ENCODE measurements at regions not wholly inside any gene's neighbourhood (a gene's known extent, or its start where the extent isn't known, plus 50 kb on each side); places are given as distances from the start of the nearest gene placed in this dataset.

DNA sequence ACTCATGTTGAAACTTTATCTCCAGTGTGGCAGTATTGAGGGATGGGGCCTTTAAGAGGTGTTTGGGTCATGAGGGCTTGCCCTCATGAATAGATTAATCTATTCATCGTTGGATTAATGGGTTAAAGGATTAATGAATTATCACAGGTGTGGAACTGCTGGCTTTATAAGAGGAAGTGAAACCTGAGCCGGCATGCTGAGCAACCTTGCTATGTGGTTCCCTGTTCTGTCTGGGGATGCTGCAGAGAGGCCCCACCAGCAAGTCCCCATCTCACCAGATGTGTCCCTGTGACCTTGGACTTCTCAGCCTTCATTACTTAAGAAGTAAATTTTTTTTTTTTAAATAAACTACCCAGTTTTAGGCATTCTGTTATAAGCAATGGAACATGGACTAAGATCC lies 109.6 kb downstream of the DYRK2 start (continued):
- TF ChIP-seq ZNF580 (tag by site-specific recombination; IDR thresholded peaks at IDR 0.05): no peak
- TF ChIP-seq, protein P1, sequence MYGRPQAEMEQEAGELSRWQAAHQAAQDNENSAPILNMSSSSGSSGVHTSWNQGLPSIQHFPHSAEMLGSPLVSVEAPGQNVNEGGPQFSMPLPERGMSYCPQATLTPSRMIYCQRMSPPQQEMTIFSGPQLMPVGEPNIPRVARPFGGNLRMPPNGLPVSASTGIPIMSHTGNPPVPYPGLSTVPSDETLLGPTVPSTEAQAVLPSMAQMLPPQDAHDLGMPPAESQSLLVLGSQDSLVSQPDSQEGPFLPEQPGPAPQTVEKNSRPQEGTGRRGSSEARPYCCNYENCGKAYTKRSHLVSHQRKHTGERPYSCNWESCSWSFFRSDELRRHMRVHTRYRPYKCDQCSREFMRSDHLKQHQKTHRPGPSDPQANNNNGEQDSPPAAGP (tag by site-specific recombination; IDR thresholded peaks at IDR 0.05): no peak
- TF ChIP-seq ZNF366 (tag by site-specific recombination; conservative IDR thresholded peaks at IDR 0.05): no peak
- no peak for TF ChIP-seq ZNF548 (tag by site-specific recombination; IDR thresholded peaks at IDR 0.05)

- Histone ChIP-seq H3K9me3 (ENCODE audit: control insufficient read depth, insufficient read depth, low read depth, low read length) (no peaks in the 10 kb centered on the region), H3K27ac (ENCODE audit: extremely low read depth, low read depth, low read length) (no peak overlapping the region), H3K4me3 (ENCODE audit: low read depth, low read length) (no peak overlapping the region), H3K4me1 (ENCODE audit: control insufficient read depth, insufficient read depth, low read length) (no peaks in the 10 kb centered on the region), H3K36me3 (ENCODE audit: control insufficient read depth in 2 of 2, insufficient read depth in 1 of 2, low read length in 2 of 2) (no peaks in the 10 kb centered on the region)
- no peak for TF ChIP-seq ZNF792 (tag by site-specific recombination; IDR thresholded peaks at IDR 0.05)
- TF ChIP-seq ZNF843 (tag by site-specific recombination; IDR thresholded peaks at IDR 0.05): no peak
- no peak for TF ChIP-seq ZNF514 (tag by site-specific recombination; IDR thresholded peaks at IDR 0.05)
- TF ChIP-seq HOXD13 (CRISPR knock-in tag; IDR thresholded peaks at IDR 0.05; ENCODE audit: borderline replicate concordance): no peak
- TF ChIP-seq ZNF501 (tag by site-specific recombination; IDR thresholded peaks at IDR 0.05): no peak
- no peak for TF ChIP-seq ZSCAN30 (tag by site-specific recombination; IDR thresholded peaks at IDR 0.05)
- no peak for TF ChIP-seq ZNF768 (tag by site-specific recombination; IDR thresholded peaks at IDR 0.05)
- TF ChIP-seq TRIM28 (IDR thresholded peaks at IDR 0.05; ENCODE audit: borderline replicate concordance, low read length): no peak
- TF ChIP-seq ZNF391 (tag by site-specific recombination; IDR thresholded peaks at IDR 0.05; ENCODE audit: borderline replicate concordance, low read depth): no peak
- TF ChIP-seq ZNF610 (tag by site-specific recombination; IDR thresholded peaks at IDR 0.05; ENCODE audit: borderline replicate concordance): no peak
- no peak for TF ChIP-seq ZNF292 (tag by site-specific recombination; IDR thresholded peaks at IDR 0.05; ENCODE audit: borderline replicate concordance, low read depth)
- no peak for TF ChIP-seq ZNF830 (tag by site-specific recombination; IDR thresholded peaks at IDR 0.05; ENCODE audit: low read depth)
- TF ChIP-seq ZNF837 (tag by site-specific recombination; IDR thresholded peaks at IDR 0.05): no peak
- TF ChIP-seq ZNF23 (tag by site-specific recombination; IDR thresholded peaks at IDR 0.05; ENCODE audit: borderline replicate concordance): no peak
- TF ChIP-seq, protein P2, sequence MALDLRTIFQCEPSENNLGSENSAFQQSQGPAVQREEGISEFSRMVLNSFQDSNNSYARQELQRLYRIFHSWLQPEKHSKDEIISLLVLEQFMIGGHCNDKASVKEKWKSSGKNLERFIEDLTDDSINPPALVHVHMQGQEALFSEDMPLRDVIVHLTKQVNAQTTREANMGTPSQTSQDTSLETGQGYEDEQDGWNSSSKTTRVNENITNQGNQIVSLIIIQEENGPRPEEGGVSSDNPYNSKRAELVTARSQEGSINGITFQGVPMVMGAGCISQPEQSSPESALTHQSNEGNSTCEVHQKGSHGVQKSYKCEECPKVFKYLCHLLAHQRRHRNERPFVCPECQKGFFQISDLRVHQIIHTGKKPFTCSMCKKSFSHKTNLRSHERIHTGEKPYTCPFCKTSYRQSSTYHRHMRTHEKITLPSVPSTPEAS (tag by site-specific recombination; IDR thresholded peaks at IDR 0.05): no peak
- TF ChIP-seq ZNF791 (tag by site-specific recombination; IDR thresholded peaks at IDR 0.05): no peak
- no peak for TF ChIP-seq ZBTB11 (tag by site-specific recombination; conservative IDR thresholded peaks at IDR 0.05; ENCODE audit: low read depth)
- ChIA-PET POLR2A (no interaction called here), CTCF (no interaction called here)
These were observed 110.0 kb downstream of the DYRK2 start for GRCh38 chr12:67758521-67758920.

Measured in HEK293 (cell line).